GM19035 (cell line): ENCODE measurements at regions not wholly inside any gene's neighbourhood (a gene's known extent, or its start where the extent isn't known, plus 50 kb on each side); places are given as distances from the start of the nearest gene placed in this dataset.

Source experiments
- ATAC-seq: cut with Tn5 transposase; IDR thresholded peaks from one replicate; pipeline ENCODE4 v1.9.1; 2021; ENCODE audit not compliant: unreplicated experiment

DNA sequence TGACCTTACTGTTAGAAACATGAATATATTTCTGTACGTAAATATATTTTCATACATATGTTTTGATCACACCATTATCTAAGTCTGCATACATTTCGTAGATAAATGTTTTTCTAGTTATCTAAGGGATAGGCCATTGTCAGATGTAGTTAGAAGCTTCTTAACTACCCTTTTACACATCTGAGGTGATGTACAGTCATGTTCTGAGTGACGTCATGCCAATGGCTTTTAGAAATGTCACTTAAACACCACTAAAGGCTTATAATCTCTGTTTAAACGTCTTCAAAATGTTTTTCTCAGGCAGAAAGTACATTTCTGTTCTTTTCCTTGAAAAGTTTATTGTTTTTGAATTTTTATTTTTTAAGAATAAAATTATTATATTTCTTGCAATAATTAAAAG, 781.9 kb downstream of the MRPL39 start:
- no peak for ATAC-seq

- ATAC-seq, result no peak
Observed at GRCh38 chr21:24824209-24824608, 783.1 kb downstream of the MRPL39 start.

GRCh38 chr21:24823247-24823646, 784.0 kb downstream of the MRPL39 start:
- ATAC-seq, result no peak

DNA sequence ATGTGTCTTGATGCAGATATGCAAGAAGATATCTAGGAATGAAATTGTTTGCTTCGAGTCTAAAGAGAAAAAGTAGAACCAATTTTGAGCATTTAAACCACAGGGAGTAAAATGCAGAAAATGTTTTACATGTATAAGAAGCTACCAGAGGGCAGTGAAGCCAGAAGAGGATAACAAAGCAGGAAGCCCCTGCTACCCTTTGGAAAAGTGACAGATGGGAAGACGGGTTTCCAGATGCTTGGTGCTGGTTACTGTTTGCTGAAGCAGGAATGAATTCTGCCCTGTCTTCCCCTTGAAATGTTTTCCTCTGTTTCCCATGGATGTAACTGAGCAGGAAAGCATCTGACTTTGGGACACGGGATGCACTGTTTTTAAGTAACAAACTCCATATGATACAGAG, 822.2 kb downstream of the MRPL39 start:
- no peak for ATAC-seq

- ATAC-seq, result no peak
Observed at GRCh38 chr21:24781146-24781545, 826.1 kb downstream of the MRPL39 start.

- no peak for ATAC-seq
Observed at GRCh38 chr21:24759348-24760075, 847.8 kb downstream of the MRPL39 start.

- no peak for ATAC-seq
Observed at GRCh38 chr21:24738063-24738462, 869.2 kb downstream of the MRPL39 start.

DNA sequence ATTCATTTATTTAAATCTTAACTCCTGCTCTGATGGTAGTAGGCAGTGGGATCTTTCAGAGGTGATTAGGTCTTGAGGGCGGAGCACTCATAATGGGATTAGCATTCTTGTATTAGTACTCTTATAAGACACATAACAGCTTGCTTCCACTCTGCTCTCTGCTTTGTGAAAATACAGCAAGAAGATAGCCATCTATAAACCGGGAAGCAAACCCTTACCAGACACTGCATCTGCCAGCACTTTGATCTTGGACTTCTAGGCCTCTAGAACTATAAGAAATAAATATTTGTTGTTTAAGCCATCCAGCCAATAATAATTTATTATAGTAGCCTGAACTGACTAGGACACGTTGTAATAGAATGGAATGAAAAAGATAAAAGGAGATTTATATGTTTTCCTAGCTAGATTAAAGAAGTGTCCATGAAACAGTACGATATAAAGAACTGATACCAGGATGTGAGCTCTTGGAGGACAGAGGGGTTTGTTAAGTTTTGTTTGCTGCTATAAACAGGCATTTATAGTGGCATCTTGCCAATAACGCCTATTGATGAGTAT, 869.9 kb downstream of the MRPL39 start:
- ATAC-seq, result no peak

DNA sequence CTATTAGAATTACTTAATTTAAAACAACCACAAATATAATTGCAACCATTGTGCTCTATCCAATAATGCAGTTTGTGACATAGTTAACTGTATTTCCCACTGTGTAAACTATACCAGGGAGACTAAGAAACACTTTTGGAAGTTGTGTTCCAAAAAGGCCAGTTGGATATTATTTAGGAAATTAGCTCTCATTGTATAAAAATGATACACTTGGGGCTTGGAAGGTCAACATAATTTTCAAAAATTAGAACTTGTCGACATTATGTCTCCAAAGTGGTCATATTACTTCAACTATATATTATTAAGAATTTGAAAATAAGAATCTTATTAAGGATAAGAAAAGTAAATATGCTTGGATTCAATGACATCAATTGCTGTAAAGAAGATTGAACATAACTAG, 876.6 kb downstream of the MRPL39 start:
- no peak for ATAC-seq

DNA sequence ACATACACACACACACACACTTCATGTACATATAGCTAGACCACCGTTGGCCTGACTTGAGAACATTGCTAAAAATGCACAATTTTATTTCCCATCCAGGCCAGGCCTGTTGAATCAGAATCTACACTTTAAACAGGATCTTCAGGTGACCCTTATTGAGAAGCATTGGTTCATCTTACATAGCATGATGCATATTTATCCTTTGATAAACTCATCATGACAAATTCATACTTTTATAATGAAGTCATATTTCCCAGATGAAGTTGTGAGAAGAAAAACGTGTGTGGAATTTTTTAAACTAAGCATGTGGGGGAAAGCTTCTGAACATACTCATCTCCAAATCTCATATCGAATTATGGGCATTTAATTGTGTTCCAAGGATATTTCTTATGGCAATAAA, 877.7 kb downstream of the MRPL39 start:
- ATAC-seq, result no peak

DNA sequence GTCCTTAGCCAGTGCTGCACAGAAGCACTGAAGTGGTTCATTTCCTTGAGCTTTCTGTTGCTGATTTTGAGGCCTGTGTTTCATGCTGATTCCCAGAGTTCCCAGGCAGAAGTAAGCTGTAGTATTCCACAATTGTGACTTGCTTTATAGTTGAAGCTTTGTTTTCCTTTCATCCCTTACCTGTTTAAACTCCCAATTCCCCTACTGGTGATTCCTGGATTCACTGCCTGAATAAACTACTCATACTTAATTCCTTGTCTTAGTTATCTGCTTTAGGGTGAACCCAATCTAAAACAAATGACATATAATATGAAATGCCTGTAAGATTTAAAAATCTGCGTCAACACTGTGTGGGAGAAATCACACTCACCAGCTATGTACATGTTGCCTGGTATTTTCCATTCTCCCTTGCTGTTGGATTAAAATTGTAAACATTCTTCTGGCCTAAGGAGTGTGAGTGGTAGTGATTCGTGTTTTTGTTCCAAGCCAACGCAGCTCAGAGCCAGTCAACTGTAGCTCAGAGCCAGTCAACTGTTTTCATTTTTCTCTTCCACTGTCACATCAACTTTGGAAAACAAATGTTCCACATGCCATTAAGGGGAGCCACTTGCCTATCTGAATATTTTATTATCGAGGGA, 879.4 kb downstream of the MRPL39 start:
- no peak for ATAC-seq

- ATAC-seq, result no peak
Observed at GRCh38 chr21:24716281-24716918, 890.9 kb downstream of the MRPL39 start.

GRCh38 chr21:24714646-24715200, 892.6 kb downstream of the MRPL39 start:
- no peak for ATAC-seq

DNA sequence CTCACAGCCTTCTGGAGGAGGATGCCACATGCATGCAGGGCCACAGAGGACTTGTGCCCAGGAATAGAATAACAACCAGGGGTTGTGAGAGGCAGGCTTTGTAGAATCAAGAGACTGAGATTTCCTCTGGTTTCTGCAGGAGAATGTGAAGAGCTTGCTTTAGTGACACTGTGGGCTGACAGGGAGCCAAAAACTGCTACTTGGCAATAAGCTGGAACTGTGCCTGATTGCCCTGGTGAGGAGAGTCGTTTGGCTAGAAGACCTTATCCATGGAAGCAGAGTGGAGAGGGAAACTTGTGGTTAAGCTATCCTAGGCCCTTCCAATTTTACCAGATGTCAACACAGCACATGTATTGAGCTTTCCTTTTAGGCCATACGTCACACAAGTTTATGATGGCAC, 902.1 kb downstream of the MRPL39 start:
- no peak for ATAC-seq

GRCh38 chr21:24693779-24694178, 913.5 kb downstream of the MRPL39 start:
- no peak for ATAC-seq

DNA sequence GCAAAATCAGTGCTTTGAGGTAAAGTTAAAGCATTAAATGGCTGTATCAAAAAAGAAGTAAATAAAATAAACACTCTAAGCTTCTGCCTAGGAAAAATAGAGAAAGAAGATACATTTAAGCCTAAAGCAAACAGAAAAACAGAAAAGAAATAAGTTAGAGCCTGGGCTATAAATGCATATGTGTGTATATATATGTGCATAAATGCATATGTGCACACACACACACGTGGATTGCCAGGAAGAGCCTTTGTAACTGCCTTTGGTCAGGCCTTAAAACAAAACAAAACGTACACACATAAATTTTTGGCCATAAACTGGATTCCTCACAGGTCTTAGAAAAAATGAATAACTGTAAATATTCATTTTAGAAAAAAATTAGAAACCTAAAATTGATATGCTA, 925.8 kb downstream of the MRPL39 start:
- ATAC-seq, result no peak

DNA sequence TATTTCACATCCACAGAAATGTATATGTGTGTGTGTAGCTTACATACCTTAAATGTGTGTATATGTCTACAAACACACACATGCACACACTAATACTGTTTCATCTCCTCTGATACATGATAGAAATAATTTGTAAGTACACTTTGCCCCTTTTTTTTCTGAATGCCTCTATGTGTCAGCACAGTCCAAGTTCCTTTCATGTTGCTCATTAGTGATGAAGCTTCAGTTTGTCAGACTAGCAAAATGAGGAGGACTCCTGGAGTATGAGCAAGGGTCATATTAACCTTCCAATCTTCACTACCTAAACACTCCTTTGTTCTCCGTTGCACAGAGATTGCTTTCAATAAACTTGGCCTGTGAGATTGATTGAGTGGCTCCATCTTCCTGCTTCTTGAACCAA, 935.4 kb downstream of the MRPL39 start:
- ATAC-seq, result no peak

DNA sequence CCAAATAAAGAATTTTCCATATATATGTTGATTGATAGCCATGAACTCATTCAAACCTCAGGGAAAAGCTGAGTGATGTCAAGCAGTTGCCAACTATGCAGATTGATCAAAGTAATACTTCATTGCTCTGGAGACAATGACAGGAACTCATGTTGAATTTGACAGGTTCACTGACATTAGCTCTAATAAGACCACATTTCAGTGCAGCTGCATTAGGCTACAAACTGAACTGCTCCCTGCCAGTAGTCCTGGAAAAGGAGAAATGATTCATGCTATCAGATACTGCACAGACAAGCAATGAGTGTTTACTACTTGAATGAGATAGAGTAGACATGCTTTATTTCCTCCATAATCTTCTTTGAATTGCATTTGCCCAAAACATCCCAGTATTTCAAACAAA, 948.4 kb downstream of the MRPL39 start:
- no peak for ATAC-seq

- no peak for ATAC-seq
Observed at GRCh38 chr21:24658026-24658425, 949.3 kb downstream of the MRPL39 start.

DNA sequence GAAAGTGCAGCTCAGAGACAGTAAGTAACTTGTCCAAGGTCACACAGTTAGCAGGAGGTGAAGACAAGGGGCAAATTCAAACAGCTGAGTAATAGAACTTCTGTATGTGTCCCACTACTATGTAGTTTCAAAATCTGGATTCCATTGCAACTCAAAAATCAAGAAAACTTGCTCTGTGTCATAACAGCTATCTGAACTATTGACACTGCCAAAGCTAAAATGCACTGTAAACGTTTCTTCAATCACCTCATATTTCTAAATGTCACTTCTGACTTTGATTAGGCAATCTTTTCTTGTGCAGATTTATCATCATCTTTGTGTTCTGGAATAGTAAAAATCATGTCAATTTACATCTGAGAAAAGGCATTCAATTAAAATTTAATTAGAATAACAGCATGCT, 957.6 kb downstream of the MRPL39 start:
- no peak for ATAC-seq

GRCh38 chr21:24636696-24637095, 970.6 kb downstream of the MRPL39 start:
- no peak for ATAC-seq

GRCh38 chr21:24634749-24635148, 972.5 kb downstream of the MRPL39 start:
- ATAC-seq, result no peak
